ENCODE measurements at regions not wholly inside any gene's neighbourhood (a gene's known extent, or its start where the extent isn't known, plus 50 kb on each side); places are given as distances from the start of the nearest gene placed in this dataset.

DNA sequence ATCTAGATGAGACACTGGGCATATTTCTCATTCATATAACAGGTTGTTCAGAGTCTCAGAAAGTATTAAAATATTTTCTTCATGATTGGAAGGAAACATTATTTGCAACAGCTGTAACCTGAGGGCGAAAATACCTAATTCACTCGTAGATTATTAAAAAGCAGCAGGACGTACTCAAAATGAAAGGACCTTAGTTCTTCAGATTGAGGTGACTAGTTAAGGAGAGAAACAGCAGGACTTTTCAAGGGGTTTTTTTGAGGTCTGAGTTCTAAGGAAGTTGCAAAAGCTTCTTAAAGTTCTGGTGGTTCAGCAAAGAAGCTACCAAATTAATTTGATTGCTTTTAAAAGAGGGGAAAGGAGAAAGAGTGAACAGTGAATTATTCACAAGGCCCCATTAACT, 174.9 kb downstream of the TMEM161B start (continued):
- TF ChIP-seq, protein P1, sequence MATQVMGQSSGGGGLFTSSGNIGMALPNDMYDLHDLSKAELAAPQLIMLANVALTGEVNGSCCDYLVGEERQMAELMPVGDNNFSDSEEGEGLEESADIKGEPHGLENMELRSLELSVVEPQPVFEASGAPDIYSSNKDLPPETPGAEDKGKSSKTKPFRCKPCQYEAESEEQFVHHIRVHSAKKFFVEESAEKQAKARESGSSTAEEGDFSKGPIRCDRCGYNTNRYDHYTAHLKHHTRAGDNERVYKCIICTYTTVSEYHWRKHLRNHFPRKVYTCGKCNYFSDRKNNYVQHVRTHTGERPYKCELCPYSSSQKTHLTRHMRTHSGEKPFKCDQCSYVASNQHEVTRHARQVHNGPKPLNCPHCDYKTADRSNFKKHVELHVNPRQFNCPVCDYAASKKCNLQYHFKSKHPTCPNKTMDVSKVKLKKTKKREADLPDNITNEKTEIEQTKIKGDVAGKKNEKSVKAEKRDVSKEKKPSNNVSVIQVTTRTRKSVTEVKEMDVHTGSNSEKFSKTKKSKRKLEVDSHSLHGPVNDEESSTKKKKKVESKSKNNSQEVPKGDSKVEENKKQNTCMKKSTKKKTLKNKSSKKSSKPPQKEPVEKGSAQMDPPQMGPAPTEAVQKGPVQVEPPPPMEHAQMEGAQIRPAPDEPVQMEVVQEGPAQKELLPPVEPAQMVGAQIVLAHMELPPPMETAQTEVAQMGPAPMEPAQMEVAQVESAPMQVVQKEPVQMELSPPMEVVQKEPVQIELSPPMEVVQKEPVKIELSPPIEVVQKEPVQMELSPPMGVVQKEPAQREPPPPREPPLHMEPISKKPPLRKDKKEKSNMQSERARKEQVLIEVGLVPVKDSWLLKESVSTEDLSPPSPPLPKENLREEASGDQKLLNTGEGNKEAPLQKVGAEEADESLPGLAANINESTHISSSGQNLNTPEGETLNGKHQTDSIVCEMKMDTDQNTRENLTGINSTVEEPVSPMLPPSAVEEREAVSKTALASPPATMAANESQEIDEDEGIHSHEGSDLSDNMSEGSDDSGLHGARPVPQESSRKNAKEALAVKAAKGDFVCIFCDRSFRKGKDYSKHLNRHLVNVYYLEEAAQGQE (IDR thresholded peaks at IDR 0.05; ENCODE audit: unreplicated experiment), result no peak
- TF ChIP-seq ZNF114 (CRISPR knock-in tag; IDR thresholded peaks at IDR 0.05), result no peak
- TF ChIP-seq NANOG (IDR thresholded peaks at IDR 0.05; ENCODE audit: borderline replicate concordance), result no peak

DNA sequence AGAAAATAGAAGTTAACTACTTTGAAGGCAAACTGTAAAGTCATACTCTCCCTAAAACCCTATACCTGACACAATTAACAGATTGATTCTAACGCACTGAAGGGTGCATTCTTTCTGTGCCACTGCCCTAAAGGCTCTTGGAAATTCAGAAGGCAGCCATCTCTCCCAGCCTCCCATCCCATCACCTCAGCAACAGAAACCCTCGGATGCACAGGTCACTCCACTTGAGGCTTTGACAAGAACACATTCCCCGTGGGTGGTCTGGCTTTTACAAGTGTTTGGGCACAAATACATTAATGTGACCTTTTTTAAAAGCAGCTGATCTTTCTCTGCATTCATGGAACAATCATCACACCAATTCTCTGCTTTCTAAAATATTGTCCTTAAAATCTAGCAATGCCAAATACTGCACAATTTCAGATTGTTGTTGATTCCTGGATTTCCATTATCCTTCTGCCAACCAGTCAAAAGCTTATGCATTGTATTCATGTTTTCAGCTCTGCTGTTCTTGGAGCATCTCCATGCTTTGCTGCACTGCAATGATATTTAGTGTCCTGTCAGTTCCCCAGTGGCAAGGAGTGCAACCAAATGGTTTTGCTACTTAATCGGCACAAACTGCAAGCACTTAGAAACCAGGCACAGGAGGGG, 175.6 kb downstream of the TMEM161B start:
- no peaks in the 10 kb centered on the region; the same call in 2 of the 3 replicates for H3K9me3 Mint-ChIP-seq
- H3K27me3 Mint-ChIP-seq (ENCODE audit: insufficient read depth, low read depth, poor library complexity), result no peaks in the 10 kb centered on the region
- Histone ChIP-seq H3F3A (replicated peaks; ENCODE audit: low read depth) (no peaks in the 10 kb centered on the region), H3K9me2 (ENCODE audit: insufficient read depth) (no peaks in the 10 kb centered on the region), H2AFZ (no peak overlapping the region), H3K36me3 (ENCODE audit: insufficient read depth) (no peaks in the 10 kb centered on the region), H3K27me3 (ENCODE audit: insufficient read depth) (no peaks in the 10 kb centered on the region), H3K27ac (ENCODE audit: low read depth) (peak overlapping the region; percentile 28; the same call in 1 of the 2 replicates), H3K4me1 (ENCODE audit: insufficient read depth) (peaks cover 26% of the 10 kb centered on the region), H4K20me1 (replicated peaks; ENCODE audit: insufficient read depth) (no peaks in the 10 kb centered on the region), H3K4me3 (no peak overlapping the region), H3K4me2 (peak overlapping the region; percentile 40), H3K79me2 (replicated peaks; ENCODE audit: insufficient read depth) (no peaks in the 10 kb centered on the region)
- TF ChIP-seq ZNF114 (CRISPR knock-in tag; IDR thresholded peaks at IDR 0.05), result no peak
- no peak for TF ChIP-seq EZH2 (IDR thresholded peaks at IDR 0.05; ENCODE audit: low read depth, unreplicated experiment)
- TF ChIP-seq, protein P2, sequence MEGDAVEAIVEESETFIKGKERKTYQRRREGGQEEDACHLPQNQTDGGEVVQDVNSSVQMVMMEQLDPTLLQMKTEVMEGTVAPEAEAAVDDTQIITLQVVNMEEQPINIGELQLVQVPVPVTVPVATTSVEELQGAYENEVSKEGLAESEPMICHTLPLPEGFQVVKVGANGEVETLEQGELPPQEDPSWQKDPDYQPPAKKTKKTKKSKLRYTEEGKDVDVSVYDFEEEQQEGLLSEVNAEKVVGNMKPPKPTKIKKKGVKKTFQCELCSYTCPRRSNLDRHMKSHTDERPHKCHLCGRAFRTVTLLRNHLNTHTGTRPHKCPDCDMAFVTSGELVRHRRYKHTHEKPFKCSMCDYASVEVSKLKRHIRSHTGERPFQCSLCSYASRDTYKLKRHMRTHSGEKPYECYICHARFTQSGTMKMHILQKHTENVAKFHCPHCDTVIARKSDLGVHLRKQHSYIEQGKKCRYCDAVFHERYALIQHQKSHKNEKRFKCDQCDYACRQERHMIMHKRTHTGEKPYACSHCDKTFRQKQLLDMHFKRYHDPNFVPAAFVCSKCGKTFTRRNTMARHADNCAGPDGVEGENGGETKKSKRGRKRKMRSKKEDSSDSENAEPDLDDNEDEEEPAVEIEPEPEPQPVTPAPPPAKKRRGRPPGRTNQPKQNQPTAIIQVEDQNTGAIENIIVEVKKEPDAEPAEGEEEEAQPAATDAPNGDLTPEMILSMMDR (conservative IDR thresholded peaks at IDR 0.05; ENCODE audit: low read depth in 2 of 2), result no peak
- no peak for TF ChIP-seq JUNB (IDR thresholded peaks at IDR 0.05; ENCODE audit: unreplicated experiment)
- H3K4me3 Mint-ChIP-seq, result no peak overlapping the region
- peak; percentile 56 for DNase-seq (ENCODE audit: low spot score)
- H3K4me1 Mint-ChIP-seq, result peaks cover 24% of the 10 kb centered on the region
- ATAC-seq, result peak; percentile 58; the same call in 2 of the 3 replicates
- H3K27ac Mint-ChIP-seq, result peak overlapping the region; percentile 70; the same call in 1 of the 2 replicates
- no peaks in the 10 kb centered on the region for H3K36me3 Mint-ChIP-seq (ENCODE audit: low read depth)

DNA sequence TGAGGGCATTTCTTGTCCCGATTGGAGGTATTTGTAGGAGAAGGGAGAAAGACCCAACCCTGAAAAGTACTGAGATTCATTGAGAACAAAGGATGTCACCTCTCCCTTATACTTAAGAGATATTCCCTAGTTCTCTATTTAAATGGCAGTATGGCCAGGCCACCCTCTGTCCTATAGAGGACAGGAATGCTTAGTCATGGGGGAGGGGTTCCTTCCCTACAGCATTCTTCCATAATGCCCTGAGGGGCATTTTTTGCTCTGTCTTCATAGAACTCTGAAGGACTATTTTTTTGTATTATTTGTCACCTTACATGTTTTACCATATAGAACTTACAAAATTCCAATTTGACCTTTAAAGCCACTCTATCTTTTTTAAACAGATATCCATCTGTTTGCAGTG, 176.3 kb downstream of the TMEM161B start:
- Histone ChIP-seq H3K27ac (ENCODE audit: low read depth) (no peak overlapping the region), H3F3A (replicated peaks; ENCODE audit: low read depth) (no peaks in the 10 kb centered on the region), H3K27me3 (ENCODE audit: insufficient read depth) (no peaks in the 10 kb centered on the region), H3K79me2 (replicated peaks; ENCODE audit: insufficient read depth) (no peaks in the 10 kb centered on the region), H3K4me3 (no peak overlapping the region), H3K4me2 (peak overlapping the region; percentile 40), H3K9me2 (ENCODE audit: insufficient read depth) (no peaks in the 10 kb centered on the region), H2AFZ (no peak overlapping the region), H4K20me1 (replicated peaks; ENCODE audit: insufficient read depth) (no peaks in the 10 kb centered on the region), H3K36me3 (ENCODE audit: insufficient read depth) (no peaks in the 10 kb centered on the region), H3K4me1 (ENCODE audit: insufficient read depth) (peaks cover 26% of the 10 kb centered on the region)
- DNase-seq (ENCODE audit: low spot score) (peak; percentile 91), ATAC-seq (peak; percentile 85)
- Mint-ChIP-seq H3K4me3 (no peak overlapping the region), H3K27me3 (ENCODE audit: insufficient read depth, low read depth, poor library complexity) (no peaks in the 10 kb centered on the region), H3K36me3 (ENCODE audit: low read depth) (no peaks in the 10 kb centered on the region), H3K27ac (peak overlapping the region; percentile 82; the same call in 1 of the 2 replicates), H3K9me3 (no peaks in the 10 kb centered on the region; the same call in 2 of the 3 replicates), H3K4me1 (peaks cover 24% of the 10 kb centered on the region)
- TF ChIP-seq, protein P3, sequence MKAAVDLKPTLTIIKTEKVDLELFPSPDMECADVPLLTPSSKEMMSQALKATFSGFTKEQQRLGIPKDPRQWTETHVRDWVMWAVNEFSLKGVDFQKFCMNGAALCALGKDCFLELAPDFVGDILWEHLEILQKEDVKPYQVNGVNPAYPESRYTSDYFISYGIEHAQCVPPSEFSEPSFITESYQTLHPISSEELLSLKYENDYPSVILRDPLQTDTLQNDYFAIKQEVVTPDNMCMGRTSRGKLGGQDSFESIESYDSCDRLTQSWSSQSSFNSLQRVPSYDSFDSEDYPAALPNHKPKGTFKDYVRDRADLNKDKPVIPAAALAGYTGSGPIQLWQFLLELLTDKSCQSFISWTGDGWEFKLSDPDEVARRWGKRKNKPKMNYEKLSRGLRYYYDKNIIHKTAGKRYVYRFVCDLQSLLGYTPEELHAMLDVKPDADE (IDR thresholded peaks at IDR 0.05), result no peak

Data from GM23338 (cell line).